Subcutaneous abdominal adipose tissue (tissue), 5 donors: ENCODE measurements at regions not wholly inside any gene's neighbourhood (a gene's known extent, or its start where the extent isn't known, plus 50 kb on each side); places are given as distances from the start of the nearest gene placed in this dataset.

ENCODE experiments used
- H3K27ac ChIP-seq: one replicate; pipeline ENCODE4 v1.7.0; 2013; ENCODE audit warnings: low read depth, mild to moderate bottlenecking, inconsistent platforms, low read length, moderate library complexity
- H3K27me3 ChIP-seq, 5 donors: one replicate each; pipeline ENCODE4 v1.7.0; 2013; ENCODE audit warnings: low read length in 5 of 5, inconsistent platforms in 1 of 5; ENCODE audit not compliant: control insufficient read depth in 5 of 5, insufficient read depth in 4 of 5
- H3K36me3 ChIP-seq, 5 donors: one replicate each; pipeline ENCODE4 v1.7.0; 2013; ENCODE audit warnings: low read length in 5 of 5; ENCODE audit not compliant: control insufficient read depth in 5 of 5, insufficient read depth in 5 of 5
- H3K4me1 ChIP-seq, 5 donors: one replicate each; pipeline ENCODE4 v1.7.0; 2013; ENCODE audit warnings: low read length in 5 of 5, mild to moderate bottlenecking in 3 of 5, moderate library complexity in 1 of 5; ENCODE audit not compliant: control insufficient read depth in 5 of 5, insufficient read depth in 5 of 5
- H3K4me3 ChIP-seq, 5 donors: one replicate each; pipeline ENCODE4 v1.7.0; 2013; ENCODE audit warnings: low read length in 5 of 5, low read depth in 1 of 5
- H3K9ac ChIP-seq, 5 donors: one replicate each; pipeline ENCODE4 v1.7.0; 2013; ENCODE audit warnings: low read length in 5 of 5, mild to moderate bottlenecking in 4 of 5, moderate library complexity in 3 of 5
- H3K9me3 ChIP-seq, 5 donors: one replicate each; pipeline ENCODE4 v1.7.0; 2013; ENCODE audit warnings: low read length in 5 of 5; ENCODE audit not compliant: control insufficient read depth in 5 of 5
- donor health status: healthy.
- donor health status: healthy.
- donor health status: healthy.
- donor health status: healthy.
- donor health status: healthy.

DNA sequence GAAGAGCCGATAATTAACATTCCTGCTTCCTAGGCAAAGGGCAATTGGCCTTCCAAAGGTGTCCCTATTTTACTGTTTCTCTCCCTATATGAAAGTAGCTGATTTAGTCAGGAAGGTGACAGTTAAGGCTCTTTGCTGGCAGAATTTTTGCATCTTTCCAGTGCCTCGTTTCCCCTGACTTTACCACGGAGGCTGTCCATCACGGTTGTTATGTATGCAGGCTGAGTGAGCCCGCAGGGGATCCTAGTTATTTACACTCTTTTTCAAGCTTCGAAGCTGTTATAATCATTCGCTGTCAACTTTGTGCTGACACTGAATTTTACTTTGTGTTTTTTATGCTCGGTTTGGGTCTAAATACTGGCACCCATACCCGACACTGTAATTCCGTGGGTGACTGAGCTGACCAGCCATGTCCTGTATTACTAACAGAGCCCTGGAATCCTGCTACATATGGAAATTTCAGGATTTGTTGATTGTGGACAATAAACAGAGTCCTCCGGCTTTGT, 713.8 kb upstream of the FANCL start:
- H3K9me3 ChIP-seq: no peaks in the 10 kb centered on the region
- H3K36me3 ChIP-seq: no peaks in the 10 kb centered on the region
- H3K9ac ChIP-seq: no peak overlapping the region
- H3K27ac ChIP-seq: no peak overlapping the region
- no peaks in the 10 kb centered on the region for H3K27me3 ChIP-seq
- H3K4me1 ChIP-seq: no peaks in the 10 kb centered on the region
- no peak overlapping the region for H3K4me3 ChIP-seq

DNA sequence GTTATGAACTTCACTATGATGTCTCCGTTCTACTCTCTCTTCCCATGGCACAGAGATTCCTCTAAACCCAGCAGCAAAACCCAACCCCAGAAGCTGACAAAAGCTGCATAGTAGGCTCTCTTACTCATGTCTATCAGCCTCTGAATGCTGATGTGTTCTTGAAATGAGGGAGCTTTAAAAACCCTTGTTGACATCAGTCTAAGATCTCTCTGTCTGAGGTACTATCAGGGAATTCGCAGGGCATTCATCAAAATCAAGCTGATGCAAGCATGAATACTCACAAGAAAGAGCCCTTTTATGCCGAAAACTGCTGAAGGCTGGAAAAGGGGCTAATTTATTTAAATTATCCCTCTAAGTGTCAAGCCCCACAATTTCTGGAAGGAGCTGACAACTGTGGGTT, 710.6 kb upstream of the FANCL start:
- Histone ChIP-seq H3K9ac (no peak overlapping the region), H3K4me3 (no peak overlapping the region), H3K4me1 (no peaks in the 10 kb centered on the region), H3K9me3 (no peaks in the 10 kb centered on the region), H3K27ac (no peak overlapping the region), H3K27me3 (no peaks in the 10 kb centered on the region), H3K36me3 (no peaks in the 10 kb centered on the region)

GRCh38 chr2:58950795-58951462, 709.8 kb upstream of the FANCL start:
- no peak overlapping the region for H3K27ac ChIP-seq
- H3K9ac ChIP-seq: no peak overlapping the region
- H3K27me3 ChIP-seq: no peaks in the 10 kb centered on the region
- H3K9me3 ChIP-seq: no peaks in the 10 kb centered on the region
- H3K36me3 ChIP-seq: no peaks in the 10 kb centered on the region
- no peaks in the 10 kb centered on the region for H3K4me1 ChIP-seq
- no peak overlapping the region for H3K4me3 ChIP-seq

GRCh38 chr2:58939388-58939787, 698.3 kb upstream of the FANCL start:
- Histone ChIP-seq H3K4me3 (no peak overlapping the region), H3K4me1 (no peaks in the 10 kb centered on the region), H3K27ac (no peak overlapping the region), H3K9ac (no peak overlapping the region), H3K9me3 (peaks cover 0 to 4% (median 0%) of the 10 kb centered on the region in 5 donors), H3K36me3 (no peaks in the 10 kb centered on the region), H3K27me3 (no peaks in the 10 kb centered on the region)

DNA sequence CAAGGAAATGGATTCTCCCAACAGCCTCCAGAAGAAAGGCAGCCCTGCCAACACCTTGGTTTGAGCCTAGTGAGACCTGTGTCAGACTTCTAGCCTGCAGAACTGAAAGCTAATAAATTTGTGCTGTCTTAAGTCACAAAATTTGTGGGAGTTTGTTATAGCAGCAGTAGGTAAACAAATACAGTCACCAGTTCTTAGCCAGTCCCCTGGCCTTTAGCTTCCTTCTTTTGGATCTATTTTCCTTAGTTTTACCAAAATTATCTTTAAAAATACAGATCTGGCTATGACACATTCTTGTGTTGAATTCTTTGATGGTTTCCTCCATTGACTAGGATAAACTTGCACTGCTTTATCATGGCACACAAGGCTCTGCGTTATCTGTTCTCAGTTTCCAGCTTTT, 697.9 kb upstream of the FANCL start:
- no peaks in the 10 kb centered on the region for H3K27me3 ChIP-seq
- no peak overlapping the region for H3K27ac ChIP-seq
- H3K4me3 ChIP-seq: no peak overlapping the region
- H3K9ac ChIP-seq: no peak overlapping the region
- H3K36me3 ChIP-seq: no peaks in the 10 kb centered on the region
- H3K9me3 ChIP-seq: peaks cover 0 to 4% (median 0%) of the 10 kb centered on the region in 5 donors
- no peaks in the 10 kb centered on the region for H3K4me1 ChIP-seq

DNA sequence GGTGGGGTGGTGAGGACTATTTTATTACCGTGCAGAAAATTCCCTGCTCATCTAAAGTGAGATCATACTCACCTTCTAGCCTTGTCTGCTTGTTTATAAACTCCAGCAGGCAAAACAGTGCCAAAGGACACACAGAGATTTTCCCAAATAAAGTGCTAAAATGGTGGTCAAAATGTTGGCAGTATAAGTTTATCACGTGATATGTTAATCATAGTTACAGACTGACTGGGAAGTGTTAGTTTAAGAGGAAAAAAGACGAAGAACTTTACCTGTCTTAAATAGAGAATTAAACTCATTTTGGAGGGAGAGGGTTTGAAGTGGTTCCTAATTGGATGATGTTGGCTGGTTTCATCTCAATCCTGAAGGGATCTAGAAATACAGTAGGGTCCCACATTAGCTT, 691.7 kb upstream of the FANCL start:
- Histone ChIP-seq H3K4me3 (no peak overlapping the region), H3K4me1 (no peaks in the 10 kb centered on the region), H3K27ac (no peak overlapping the region), H3K36me3 (no peaks in the 10 kb centered on the region), H3K9ac (no peak overlapping the region), H3K9me3 (no peaks in the 10 kb centered on the region), H3K27me3 (no peaks in the 10 kb centered on the region)

- Histone ChIP-seq H3K27me3 (no peaks in the 10 kb centered on the region), H3K4me1 (peaks cover 0 to 9% (median 5%) of the 10 kb centered on the region in 5 donors), H3K4me3 (no peak overlapping the region), H3K36me3 (no peaks in the 10 kb centered on the region), H3K9ac (no peak overlapping the region), H3K9me3 (no peaks in the 10 kb centered on the region), H3K27ac (no peak overlapping the region)
These were observed 689.4 kb upstream of the FANCL start for GRCh38 chr2:58930537-58930936.

- no peak overlapping the region for H3K9ac ChIP-seq
- no peak overlapping the region for H3K27ac ChIP-seq
- no peaks in the 10 kb centered on the region for H3K36me3 ChIP-seq
- H3K27me3 ChIP-seq: no peaks in the 10 kb centered on the region
- H3K4me3 ChIP-seq: no peak overlapping the region
- H3K4me1 ChIP-seq: peaks cover 0 to 11% (median 6%) of the 10 kb centered on the region in 5 donors
- H3K9me3 ChIP-seq: no peaks in the 10 kb centered on the region
These were observed 687.8 kb upstream of the FANCL start for GRCh38 chr2:58928973-58929372.

DNA sequence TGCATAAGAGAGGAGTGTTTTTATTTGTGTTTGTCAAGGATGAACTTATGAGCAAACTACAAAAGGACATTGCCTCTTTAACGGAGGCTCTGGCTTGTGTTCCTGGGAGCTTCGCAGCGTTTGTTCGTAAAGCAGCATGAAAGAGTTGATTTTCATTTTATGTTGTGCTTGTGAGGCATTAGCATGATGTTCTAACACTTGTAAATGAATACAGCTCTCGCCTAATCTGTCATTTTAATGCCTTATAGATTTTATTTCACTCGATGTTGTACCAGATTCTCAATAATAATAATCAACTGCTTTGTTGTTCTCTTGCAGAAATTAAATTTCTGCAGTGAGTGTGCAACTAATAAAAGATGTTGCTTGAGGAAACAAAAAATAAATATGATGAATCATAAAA, 687.3 kb upstream of the FANCL start:
- H3K27ac ChIP-seq: no peak overlapping the region
- H3K4me3 ChIP-seq: no peak overlapping the region
- H3K9me3 ChIP-seq: no peaks in the 10 kb centered on the region
- no peak overlapping the region for H3K9ac ChIP-seq
- peaks cover 0 to 11% (median 6%) of the 10 kb centered on the region in 5 donors for H3K4me1 ChIP-seq
- H3K36me3 ChIP-seq: no peaks in the 10 kb centered on the region
- no peaks in the 10 kb centered on the region for H3K27me3 ChIP-seq

DNA sequence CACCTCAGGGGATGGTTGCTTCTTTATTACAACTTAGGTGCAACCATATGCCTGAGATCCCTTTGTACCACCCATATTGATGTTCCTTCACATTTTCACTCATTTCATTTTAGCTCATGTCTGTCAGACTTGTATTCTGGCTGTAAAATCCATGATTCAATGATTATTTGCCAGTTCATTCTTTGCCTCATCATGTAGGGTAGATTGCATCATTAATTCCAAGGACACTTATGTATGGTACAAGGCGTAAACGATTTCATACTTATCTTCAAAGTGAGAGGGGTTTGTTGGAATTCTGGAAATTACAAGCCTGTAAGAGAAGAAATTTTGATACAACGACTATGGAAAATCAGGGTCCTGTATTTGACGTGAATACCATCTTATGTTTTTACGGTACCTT, 685.0 kb upstream of the FANCL start:
- Histone ChIP-seq H3K27me3 (no peaks in the 10 kb centered on the region), H3K9me3 (no peaks in the 10 kb centered on the region)

More for the DNA sequence above, 685.0 kb upstream of the FANCL start:
- Histone ChIP-seq H3K4me1 (peaks cover 0 to 11% (median 6%) of the 10 kb centered on the region in 5 donors), H3K36me3 (no peaks in the 10 kb centered on the region), H3K9ac (no peak overlapping the region), H3K27ac (no peak overlapping the region), H3K4me3 (no peak overlapping the region)
